Spleen (tissue), 11 donors: ENCODE measurements at regions not wholly inside any gene's neighbourhood (a gene's known extent, or its start where the extent isn't known, plus 50 kb on each side); places are given as distances from the start of the nearest gene placed in this dataset.

Experiments
- DNase-seq: peaks from one replicate; pipeline ENCODE4 v3.0.0-alpha.2; 2020
- H3K27ac ChIP-seq, 8 donors: fragments of 200-600 bp; sonication (generic) in 7 of 8; 1 replicate in 4 of 8; 2 replicates in 4 of 8; pipeline versions ENCODE4 v1.5.0 to v1.8.0; 2016 to 2021; ENCODE audit warnings: inconsistent platforms in 4 of 8, mild to moderate bottlenecking in 4 of 8, moderate library complexity in 1 of 8
- H3K27me3 ChIP-seq, 7 donors: fragments of 200-600 bp; sonication (generic) in 6 of 7; replicated peaks in 1 of 7; 1 replicate in 4 of 7; 2 replicates in 3 of 7; pipeline versions ENCODE4 v1.5.0 to v1.8.0; 2016 to 2021; ENCODE audit warnings: inconsistent platforms in 3 of 7, mild to moderate bottlenecking in 1 of 7
- H3K36me3 ChIP-seq, 6 donors: fragments of 200-600 bp; sonication (generic) in 5 of 6; 1 replicate in 4 of 6; 2 replicates in 2 of 6; pipeline versions ENCODE4 v1.5.0 to v1.8.0; 2016 to 2021; ENCODE audit warnings: inconsistent platforms in 2 of 6
- H3K4me1 ChIP-seq, 6 donors: fragments of 200-600 bp; sonication (generic) in 5 of 6; 1 replicate in 3 of 6; 2 replicates in 3 of 6; pipeline versions ENCODE4 v1.5.0 to v1.8.0; 2016 to 2021; ENCODE audit warnings: inconsistent platforms in 3 of 6
- H3K4me3 ChIP-seq, 8 donors: fragments of 200-600 bp; sonication (generic) in 7 of 8; 1 replicate in 4 of 8; 2 replicates in 4 of 8; pipeline versions ENCODE4 v1.5.0 to v1.8.0; 2016 to 2021; ENCODE audit warnings: inconsistent platforms in 4 of 8, mild to moderate bottlenecking in 4 of 8, moderate library complexity in 2 of 8
- H3K9me3 ChIP-seq, 8 donors: fragments of 200-600 bp; sonication (generic) in 7 of 8; 1 replicate in 4 of 8; 2 replicates in 4 of 8; pipeline versions ENCODE4 v1.5.0 to v1.8.0; 2016 to 2021; ENCODE audit warnings: inconsistent platforms in 4 of 8
- POLR2A ChIP-seq, 3 donors: fragments of 450-650 bp; IDR thresholded peaks; one replicate each; pipeline ENCODE4 v1.5.1; 2017; ENCODE audit warnings: antibody characterized with exemption in 3 of 3, mild to moderate bottlenecking in 1 of 3
- POLR2AphosphoS5 ChIP-seq, 3 donors: sonication (generic); formaldehyde crosslinking; IDR thresholded peaks; one replicate each; pipeline ENCODE4 v1.5.1; 2017; ENCODE audit warnings: antibody characterized with exemption in 3 of 3
- WGBS, 5 donors: extraction: QIAGEN DNeasy Blood & Tissue Kit in 3 of 5; methylation state at CpG; one replicate each; pipeline versions ENCODE4 v1.1.5 to v1.1.7; 2013 to 2018; 5-methylcytosine and 5-hydroxymethylcytosine counted together
- intact Hi-C: fragments of 100-400 bp; cut with DNase I; formaldehyde crosslinking; loops from one replicate; pipeline ENCODE4 v1.15.0; 2023; ENCODE audit warnings: low total_unique reads
- TF ChIP-seq, protein P1 (sequence below), 11 experiments: fragments of 200-600 bp in 7 of 11; fragments of 450-650 bp in 4 of 11; sonication (generic) in 4 of 11; IDR thresholded peaks in 8 of 11; conservative IDR thresholded peaks in 3 of 11; 1 replicate in 7 of 11; 2 replicates in 4 of 11; pipeline versions ENCODE4 v1.4.0 to v1.8.0; 2016 to 2021; ENCODE audit warnings: antibody characterized with exemption in 11 of 11, inconsistent platforms in 4 of 11, mild to moderate bottlenecking in 1 of 11
- donor health status: healthy with polysubstance abuse.
- donor health status: DM: no; HTN: no; CAD: no; lungs with moderate emphysema.
- donor health status: DM: no; HTN: no; CAD: no.
- donor health status: Bipolar disorder and iron deficiency.
- donor health status: healthy.
- donor health status: DM: no; HTN: no; CAD: no.
- donor health status: DM: yes; HTN: yes; CAD: no.

GRCh38 chr16:79909571-79909970 is 309.0 kb upstream of the MAF start:
- Histone ChIP-seq H3K4me3 (no peak overlapping the region), H3K27me3 (peaks cover 0 to 6% (median 0%) of the 10 kb centered on the region in 7 donors), H3K36me3 (no peaks in the 10 kb centered on the region), H3K9me3 (no peaks in the 10 kb centered on the region), H3K27ac (no peak overlapping the region), H3K4me1 (no peaks in the 10 kb centered on the region)
- TF ChIP-seq POLR2A (IDR thresholded peaks at IDR 0.05) (no peak), POLR2AphosphoS5 (IDR thresholded peaks at IDR 0.05) (no peak)
- TF ChIP-seq, protein P1, sequence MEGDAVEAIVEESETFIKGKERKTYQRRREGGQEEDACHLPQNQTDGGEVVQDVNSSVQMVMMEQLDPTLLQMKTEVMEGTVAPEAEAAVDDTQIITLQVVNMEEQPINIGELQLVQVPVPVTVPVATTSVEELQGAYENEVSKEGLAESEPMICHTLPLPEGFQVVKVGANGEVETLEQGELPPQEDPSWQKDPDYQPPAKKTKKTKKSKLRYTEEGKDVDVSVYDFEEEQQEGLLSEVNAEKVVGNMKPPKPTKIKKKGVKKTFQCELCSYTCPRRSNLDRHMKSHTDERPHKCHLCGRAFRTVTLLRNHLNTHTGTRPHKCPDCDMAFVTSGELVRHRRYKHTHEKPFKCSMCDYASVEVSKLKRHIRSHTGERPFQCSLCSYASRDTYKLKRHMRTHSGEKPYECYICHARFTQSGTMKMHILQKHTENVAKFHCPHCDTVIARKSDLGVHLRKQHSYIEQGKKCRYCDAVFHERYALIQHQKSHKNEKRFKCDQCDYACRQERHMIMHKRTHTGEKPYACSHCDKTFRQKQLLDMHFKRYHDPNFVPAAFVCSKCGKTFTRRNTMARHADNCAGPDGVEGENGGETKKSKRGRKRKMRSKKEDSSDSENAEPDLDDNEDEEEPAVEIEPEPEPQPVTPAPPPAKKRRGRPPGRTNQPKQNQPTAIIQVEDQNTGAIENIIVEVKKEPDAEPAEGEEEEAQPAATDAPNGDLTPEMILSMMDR (IDR thresholded peaks at IDR 0.05 in 8 of 11, conservative IDR thresholded peaks at IDR 0.05 in 3 of 11) = no peak
- intact Hi-C loops = no loop called here
- WGBS, 5 donors = 74 to 84% (median 81%) methylated on average over 7 of the region's 7 CpGs
- DNase-seq = no peak

DNA sequence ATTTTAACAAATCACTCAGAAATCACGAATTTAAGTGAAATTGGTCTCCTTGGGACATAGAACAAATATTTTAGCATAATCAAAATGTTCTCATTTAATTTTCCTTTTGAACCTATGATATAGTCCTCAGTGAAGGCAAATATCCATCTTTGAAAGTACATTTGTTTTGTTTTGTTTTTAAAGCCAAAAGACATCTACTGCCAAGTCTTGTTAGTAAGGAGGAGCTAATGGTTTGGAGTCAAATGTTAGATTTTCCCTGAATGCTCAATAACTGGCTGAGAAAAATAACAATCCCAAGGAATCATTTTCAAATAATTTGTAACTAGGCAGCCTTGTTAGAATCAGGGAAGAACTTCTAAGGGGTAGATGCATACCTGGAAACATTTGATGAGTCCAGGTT is 302.9 kb upstream of the MAF start:
- H3K4me3 ChIP-seq = no peak overlapping the region
- WGBS, 5 donors = 66 to 86% (median 86%) methylated on average over 1 of the region's 1 CpG
- no peak for DNase-seq
- intact Hi-C loops = no loop called here
- peaks cover 0 to 3% (median 0%) of the 10 kb centered on the region in 8 donors for H3K9me3 ChIP-seq
- H3K27ac ChIP-seq = no peak overlapping the region
- H3K36me3 ChIP-seq = no peaks in the 10 kb centered on the region
- TF ChIP-seq, protein P1 (IDR thresholded peaks at IDR 0.05 in 8 of 11, conservative IDR thresholded peaks at IDR 0.05 in 3 of 11) = no peak
- TF ChIP-seq POLR2A (IDR thresholded peaks at IDR 0.05) (no peak), POLR2AphosphoS5 (IDR thresholded peaks at IDR 0.05) (no peak)
- peaks cover 0 to 6% (median 0%) of the 10 kb centered on the region in 7 donors for H3K27me3 ChIP-seq
- no peaks in the 10 kb centered on the region for H3K4me1 ChIP-seq

DNA sequence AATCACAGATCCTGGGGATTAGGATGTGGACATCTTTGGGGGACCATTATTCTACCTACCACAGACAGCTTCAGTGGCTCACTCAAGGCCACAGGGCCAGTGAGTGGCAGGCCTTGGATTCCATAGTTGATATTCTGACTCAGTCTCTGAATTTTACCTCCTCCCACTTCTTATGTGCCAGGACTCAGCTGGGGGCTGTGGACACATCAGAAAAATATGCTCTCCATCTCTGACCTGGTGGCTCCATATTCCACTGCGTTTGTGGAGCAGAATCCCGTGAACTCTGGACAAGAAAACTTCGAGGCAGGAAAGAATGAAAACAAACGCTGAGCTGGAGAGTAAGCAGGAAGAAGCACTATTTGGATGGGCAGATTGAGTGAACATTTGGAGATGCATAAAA is 301.8 kb upstream of the MAF start:
- Histone ChIP-seq H3K9me3 (peaks cover 0 to 3% (median 0%) of the 10 kb centered on the region in 8 donors), H3K4me1 (no peaks in the 10 kb centered on the region), H3K4me3 (no peak overlapping the region), H3K36me3 (no peaks in the 10 kb centered on the region), H3K27ac (no peak overlapping the region), H3K27me3 (peaks cover 0 to 6% (median 0%) of the 10 kb centered on the region in 7 donors)
- intact Hi-C loops = no loop called here
- DNase-seq = no peak
- 72 to 91% (median 86%) methylated on average over 4 of the region's 4 CpGs for WGBS, 5 donors
- TF ChIP-seq POLR2A (IDR thresholded peaks at IDR 0.05) (no peak), POLR2AphosphoS5 (IDR thresholded peaks at IDR 0.05) (no peak)
- TF ChIP-seq, protein P1 (IDR thresholded peaks at IDR 0.05 in 8 of 11, conservative IDR thresholded peaks at IDR 0.05 in 3 of 11) = no peak

GRCh38 chr16:79901522-79901921 is 301.0 kb upstream of the MAF start:
- Histone ChIP-seq H3K9me3 (peaks cover 0 to 3% (median 0%) of the 10 kb centered on the region in 8 donors), H3K4me1 (no peaks in the 10 kb centered on the region), H3K27ac (no peak overlapping the region), H3K27me3 (peaks cover 0 to 5% (median 0%) of the 10 kb centered on the region in 7 donors), H3K36me3 (no peaks in the 10 kb centered on the region), H3K4me3 (no peak overlapping the region)
- no peak for TF ChIP-seq POLR2A (IDR thresholded peaks at IDR 0.05)
- TF ChIP-seq, protein P1 (IDR thresholded peaks at IDR 0.05 in 8 of 11, conservative IDR thresholded peaks at IDR 0.05 in 3 of 11) = no peak
- no peak for TF ChIP-seq POLR2AphosphoS5 (IDR thresholded peaks at IDR 0.05)
- 82 to 97% (median 89%) methylated on average over 4 of the region's 4 CpGs for WGBS, 5 donors
- intact Hi-C loops = no loop called here
- no peak for DNase-seq
